BJ (cell line): ENCODE measurements at regions not wholly inside any gene's neighbourhood (a gene's known extent, or its start where the extent isn't known, plus 50 kb on each side); places are given as distances from the start of the nearest gene placed in this dataset.

Experiments
- CTCF ChIA-PET: fragments of 350-600 bp; formaldehyde crosslinking; extraction: SDS; loops from one replicate; lab custom pipeline; 2021; ENCODE audit warnings: antibody characterized with exemption, inconsistent platforms; lab: Yijun Ruan, JAX
- POLR2A ChIA-PET: fragments of 300-600 bp; sonication (Branson Sonifier 250); formaldehyde crosslinking; extraction: SDS; loops from one replicate; lab custom pipeline; 2021; ENCODE audit warnings: antibody characterized with exemption; lab: Charles Lee
- DNase-seq: peaks from one replicate; pipeline ENCODE4 v3.0.0-alpha.2; 2011; ENCODE audit warnings: low read depth
- H3K27me3 ChIP-seq: 2 replicates; pipeline ENCODE4 v1.6.0; 2011; ENCODE audit warnings: low read length; ENCODE audit not compliant: control insufficient read depth, insufficient read depth
- H3K36me3 ChIP-seq: 2 replicates; pipeline ENCODE4 v1.5.1; 2011; ENCODE audit warnings: low read length; ENCODE audit not compliant: control insufficient read depth, insufficient read depth
- H3K4me3 ChIP-seq: 2 replicates; pipeline ENCODE4 v1.5.1; 2011; ENCODE audit warnings: low read depth, mild to moderate bottlenecking, control low read depth, low read length
- TF ChIP-seq, protein P1 (sequence below): IDR thresholded peaks from 2 replicates; pipeline ENCODE4 v1.5.1; 2011; ENCODE audit warnings: low read depth, mild to moderate bottlenecking, control low read depth, inconsistent platforms, low read length, moderate library complexity; ENCODE audit not compliant: insufficient read depth

DNA sequence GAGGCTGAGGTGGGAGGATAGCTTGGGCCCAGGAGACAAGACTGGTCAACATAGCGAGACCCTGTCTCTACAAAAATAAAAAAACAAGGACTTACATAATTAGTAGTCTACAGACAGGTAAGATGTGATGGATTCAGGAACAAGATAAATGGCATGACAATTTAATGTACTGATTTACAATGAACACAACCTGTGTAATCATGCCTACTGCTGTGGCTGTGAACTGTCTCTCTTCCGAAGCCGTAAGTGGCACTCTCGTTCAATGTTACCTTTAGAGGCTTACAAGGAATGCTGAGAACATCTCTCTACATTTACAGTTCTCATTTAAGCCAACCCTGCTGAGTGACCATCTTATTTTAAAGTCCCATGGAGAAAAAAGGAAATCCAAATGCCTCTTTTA lies 134.8 kb upstream of the PRDM1 start:
- CTCF ChIA-PET, result interaction anchor here (1.6 kb wide), 1 partner anchor 36 kb away, joined by 3 read pairs; no protein-coding TSS in a partner anchor
- H3K27me3 ChIP-seq, result no peaks in the 10 kb centered on the region
- no peak for DNase-seq
- POLR2A ChIA-PET, result no interaction called here
- no peak overlapping the region for H3K4me3 ChIP-seq
- TF ChIP-seq, protein P1, sequence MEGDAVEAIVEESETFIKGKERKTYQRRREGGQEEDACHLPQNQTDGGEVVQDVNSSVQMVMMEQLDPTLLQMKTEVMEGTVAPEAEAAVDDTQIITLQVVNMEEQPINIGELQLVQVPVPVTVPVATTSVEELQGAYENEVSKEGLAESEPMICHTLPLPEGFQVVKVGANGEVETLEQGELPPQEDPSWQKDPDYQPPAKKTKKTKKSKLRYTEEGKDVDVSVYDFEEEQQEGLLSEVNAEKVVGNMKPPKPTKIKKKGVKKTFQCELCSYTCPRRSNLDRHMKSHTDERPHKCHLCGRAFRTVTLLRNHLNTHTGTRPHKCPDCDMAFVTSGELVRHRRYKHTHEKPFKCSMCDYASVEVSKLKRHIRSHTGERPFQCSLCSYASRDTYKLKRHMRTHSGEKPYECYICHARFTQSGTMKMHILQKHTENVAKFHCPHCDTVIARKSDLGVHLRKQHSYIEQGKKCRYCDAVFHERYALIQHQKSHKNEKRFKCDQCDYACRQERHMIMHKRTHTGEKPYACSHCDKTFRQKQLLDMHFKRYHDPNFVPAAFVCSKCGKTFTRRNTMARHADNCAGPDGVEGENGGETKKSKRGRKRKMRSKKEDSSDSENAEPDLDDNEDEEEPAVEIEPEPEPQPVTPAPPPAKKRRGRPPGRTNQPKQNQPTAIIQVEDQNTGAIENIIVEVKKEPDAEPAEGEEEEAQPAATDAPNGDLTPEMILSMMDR, result no peak
- no peaks in the 10 kb centered on the region for H3K36me3 ChIP-seq

DNA sequence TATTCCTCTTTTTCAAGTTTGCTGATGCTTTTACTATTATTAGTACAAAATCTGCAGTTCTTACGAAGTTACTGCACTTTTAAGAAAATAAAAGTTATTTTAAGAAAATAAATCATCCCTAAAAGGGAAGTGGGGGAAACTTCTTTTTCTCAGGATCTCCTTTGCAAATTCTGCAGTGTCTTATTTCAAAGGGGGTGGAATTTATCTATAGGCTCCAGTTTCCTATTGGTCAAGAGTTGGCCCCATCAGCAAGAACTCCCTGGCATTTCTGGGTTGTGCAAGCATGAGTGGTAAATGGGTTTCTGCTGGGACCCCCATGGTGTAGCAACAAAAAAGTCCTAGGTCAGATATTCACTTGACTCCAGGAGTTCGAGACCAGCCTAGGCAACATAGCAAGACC lies 136.3 kb upstream of the PRDM1 start:
- Histone ChIP-seq H3K36me3 (no peaks in the 10 kb centered on the region), H3K27me3 (no peaks in the 10 kb centered on the region), H3K4me3 (no peak overlapping the region)
- DNase-seq, result no peak
- TF ChIP-seq, protein P1, result no peak
- CTCF ChIA-PET, result interaction anchor here (1.6 kb wide), 1 partner anchor 37 kb away, joined by 3 read pairs; no protein-coding TSS in a partner anchor
- POLR2A ChIA-PET, result no interaction called here

DNA sequence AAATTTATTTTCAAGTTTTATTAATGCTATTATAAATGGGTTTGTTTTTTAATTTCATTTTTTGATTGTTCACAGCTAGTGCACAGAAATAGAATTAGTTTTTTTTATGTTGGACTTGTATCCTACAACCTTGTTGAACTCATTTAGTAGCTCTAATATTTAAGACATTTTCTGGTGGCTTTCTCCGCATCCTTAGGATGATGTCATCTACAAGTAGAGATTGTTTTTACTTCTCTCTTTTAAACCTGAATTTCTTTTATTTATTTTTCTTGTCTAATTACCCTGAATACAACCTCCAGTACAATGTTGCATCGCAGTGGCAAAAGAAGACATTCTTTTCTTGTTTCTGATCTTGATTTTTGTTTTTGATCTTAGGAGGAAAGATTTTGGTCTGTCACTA lies 142.6 kb upstream of the PRDM1 start:
- no peak for DNase-seq
- Histone ChIP-seq H3K36me3 (no peaks in the 10 kb centered on the region), H3K4me3 (no peak overlapping the region), H3K27me3 (no peaks in the 10 kb centered on the region)
- ChIA-PET POLR2A (no interaction called here), CTCF (interaction anchor here (1.0 kb wide), 1 partner anchor 22 kb away, joined by 3 read pairs; no protein-coding TSS in a partner anchor)
- TF ChIP-seq, protein P1, result no peak

DNA sequence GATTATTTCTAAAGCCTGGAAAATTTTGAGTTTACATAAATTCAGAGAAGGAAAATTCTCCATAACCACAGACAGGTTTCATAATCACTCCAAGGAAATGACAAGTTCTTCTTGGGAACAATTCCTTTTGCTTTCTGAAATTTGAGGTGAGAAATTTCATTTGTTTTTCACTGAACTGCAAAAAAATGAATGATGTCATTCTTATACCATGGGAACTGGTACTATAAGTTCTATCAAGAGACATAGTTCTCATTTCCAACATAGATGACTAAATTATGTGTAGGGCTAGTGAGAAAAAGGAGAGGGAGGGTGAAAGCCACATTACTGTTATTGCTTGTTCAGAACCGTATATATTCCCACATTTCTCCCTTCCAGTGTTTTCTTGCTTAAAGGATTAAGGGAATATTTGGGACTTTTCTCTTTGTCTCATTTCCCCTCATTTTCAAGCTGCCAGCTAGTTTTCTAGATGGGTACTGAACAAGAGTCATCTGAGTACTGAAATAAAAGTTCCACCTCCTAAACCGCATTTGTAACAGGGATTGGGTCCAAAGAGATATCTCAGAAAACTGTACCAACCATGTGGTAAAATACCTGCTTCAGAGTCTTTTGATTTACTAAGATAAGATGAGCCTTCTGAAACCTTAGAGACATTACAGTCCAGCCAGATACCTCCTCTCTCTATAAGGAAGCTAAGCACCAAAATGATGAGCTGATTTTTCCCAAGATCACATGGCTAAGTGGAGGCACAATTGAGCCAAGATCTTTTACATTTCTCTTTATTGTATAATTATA lies 144.3 kb upstream of the PRDM1 start:
- no peak for DNase-seq
- POLR2A ChIA-PET, result no interaction called here
- Histone ChIP-seq H3K27me3 (no peaks in the 10 kb centered on the region), H3K4me3 (no peak overlapping the region), H3K36me3 (no peaks in the 10 kb centered on the region)
- TF ChIP-seq, protein P1, result no peak
- CTCF ChIA-PET, result no interaction called here

DNA sequence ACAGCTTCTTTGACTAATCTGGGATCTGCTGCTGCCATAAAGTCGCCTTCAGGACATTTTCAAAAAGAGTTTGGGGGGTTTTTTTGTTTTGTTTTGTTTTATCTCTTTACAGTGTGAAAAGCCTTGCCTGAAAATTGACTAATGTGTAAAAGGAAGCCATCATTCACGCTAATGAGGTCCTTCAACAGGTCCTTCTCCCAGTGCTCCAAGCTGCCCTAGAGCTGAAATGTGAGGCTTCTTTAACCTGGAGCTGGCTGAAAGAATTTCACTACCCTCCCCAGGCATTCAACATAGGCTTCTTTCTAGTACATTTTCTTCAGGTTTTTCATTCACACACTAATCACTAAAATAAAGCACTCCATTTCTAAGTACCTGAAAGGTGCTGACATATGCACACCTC lies 145.1 kb upstream of the PRDM1 start:
- POLR2A ChIA-PET, result interaction anchor here (0.7 kb wide), 1 partner anchor 131 kb away, joined by 3 read pairs; no protein-coding TSS in a partner anchor
- Histone ChIP-seq H3K27me3 (no peaks in the 10 kb centered on the region), H3K4me3 (no peak overlapping the region), H3K36me3 (no peaks in the 10 kb centered on the region)
- CTCF ChIA-PET, result no interaction called here
- TF ChIP-seq, protein P1, result no peak
- no peak for DNase-seq
